COR-L47 (cell line): ENCODE measurements at regions not wholly inside any gene's neighbourhood (a gene's known extent, or its start where the extent isn't known, plus 50 kb on each side); places are given as distances from the start of the nearest gene placed in this dataset.
"Not testable (repeated sequence)": the region's sequence is repeated elsewhere in the genome, so short reads cannot be mapped to it uniquely, and the experiment has no call there.

Experiments
- DNase-seq: peaks from one replicate; lab custom pipeline; 2025; lab: John Stamatoyannopoulos, UW

GRCh38 chr2:150667039-150667438 is 179.6 kb upstream of the RND3 start:
- not testable (repeated sequence) for DNase-seq

- no peak for DNase-seq
Measured at GRCh38 chr2:150663143-150663542, 175.7 kb upstream of the RND3 start.

GRCh38 chr2:150656002-150656401 is 168.5 kb upstream of the RND3 start:
- no peak for DNase-seq

- no peak for DNase-seq
Measured at GRCh38 chr2:150653351-150653750, 165.9 kb upstream of the RND3 start.

GRCh38 chr2:150647943-150648342 is 160.5 kb upstream of the RND3 start:
- no peak for DNase-seq

- no peak for DNase-seq
Measured at GRCh38 chr2:150646746-150647145, 159.3 kb upstream of the RND3 start.

- DNase-seq = no peak
Measured at GRCh38 chr2:150644298-150645067, 157.0 kb upstream of the RND3 start.

GRCh38 chr2:150643114-150643725 is 155.8 kb upstream of the RND3 start:
- DNase-seq = no peak

GRCh38 chr2:150640039-150640438 is 152.6 kb upstream of the RND3 start:
- no peak for DNase-seq

GRCh38 chr2:150639383-150639782 is 151.9 kb upstream of the RND3 start:
- no peak for DNase-seq

- no peak for DNase-seq
Measured at GRCh38 chr2:150631236-150631821, 143.9 kb upstream of the RND3 start.

GRCh38 chr2:150630587-150631235 is 143.2 kb upstream of the RND3 start:
- no peak for DNase-seq

GRCh38 chr2:150627526-150627925 is 140.1 kb upstream of the RND3 start:
- DNase-seq = no peak

- no peak for DNase-seq
Measured at GRCh38 chr2:150626934-150627411, 139.5 kb upstream of the RND3 start.

- DNase-seq = no peak
Measured at GRCh38 chr2:150625741-150626140, 138.3 kb upstream of the RND3 start.

- DNase-seq = no peak
Measured at GRCh38 chr2:150625303-150625702, 137.8 kb upstream of the RND3 start.

GRCh38 chr2:150624001-150624401 is 136.5 kb upstream of the RND3 start:
- DNase-seq = no peak

GRCh38 chr2:150621526-150622213 is 134.2 kb upstream of the RND3 start:
- no peak for DNase-seq

- DNase-seq = no peak
Measured at GRCh38 chr2:150620855-150621254, 133.4 kb upstream of the RND3 start.

GRCh38 chr2:150620416-150620815 is 132.9 kb upstream of the RND3 start:
- no peak for DNase-seq

GRCh38 chr2:150619607-150620330 is 132.3 kb upstream of the RND3 start:
- DNase-seq = no peak
